ENCODE measurements at regions not wholly inside any gene's neighbourhood (a gene's known extent, or its start where the extent isn't known, plus 50 kb on each side); places are given as distances from the start of the nearest gene placed in this dataset.

- TF ChIP-seq CTCF (IDR thresholded peaks at IDR 0.05): no peak
- Histone ChIP-seq H3K4me3 (no peak overlapping the region), H3K27ac (no peak overlapping the region)
- no peak for DNase-seq (ENCODE audit: low spot score)
Measured at GRCh38 chr2:225771701-225772100, 372.2 kb downstream of the NYAP2 start.

- no peak overlapping the region for H3K27ac ChIP-seq
- DNase-seq (ENCODE audit: low spot score): no peak
- no peak overlapping the region for H3K4me3 ChIP-seq
- TF ChIP-seq CTCF (IDR thresholded peaks at IDR 0.05): no peak
Measured at GRCh38 chr2:225768741-225769140, 369.2 kb downstream of the NYAP2 start.

- H3K4me3 ChIP-seq: peak overlapping the region; percentile 26
- no peak for DNase-seq (ENCODE audit: low spot score)
- no peak for TF ChIP-seq CTCF (IDR thresholded peaks at IDR 0.05)
- peak overlapping the region; percentile 7 to 75 for H3K27ac ChIP-seq
Measured at GRCh38 chr2:225766431-225766830, 366.9 kb downstream of the NYAP2 start.

GRCh38 chr2:225765820-225766219 is 366.3 kb downstream of the NYAP2 start:
- Histone ChIP-seq H3K4me3 (no peak overlapping the region), H3K27ac (peak overlapping the region; percentile 7 to 75)
- DNase-seq (ENCODE audit: low spot score): no peak
- TF ChIP-seq CTCF (IDR thresholded peaks at IDR 0.05): no peak

- Histone ChIP-seq H3K4me3 (no peak overlapping the region), H3K27ac (peak overlapping the region in 1 of 2 donors; percentile 29)
- no peak for DNase-seq (ENCODE audit: low spot score)
- no peak for TF ChIP-seq CTCF (IDR thresholded peaks at IDR 0.05)
Measured at GRCh38 chr2:225764346-225764745, 364.8 kb downstream of the NYAP2 start.

GRCh38 chr2:225763711-225764110 is 364.2 kb downstream of the NYAP2 start:
- no peak for DNase-seq (ENCODE audit: low spot score)
- Histone ChIP-seq H3K4me3 (no peak overlapping the region), H3K27ac (no peak overlapping the region)
- TF ChIP-seq CTCF (IDR thresholded peaks at IDR 0.05): no peak

- no peak for TF ChIP-seq CTCF (IDR thresholded peaks at IDR 0.05)
- no peak for DNase-seq (ENCODE audit: low spot score)
- Histone ChIP-seq H3K4me3 (no peak overlapping the region), H3K27ac (no peak overlapping the region)
Measured at GRCh38 chr2:225761396-225761795, 361.9 kb downstream of the NYAP2 start.

Measured in coronary artery (tissue), 2 donors.